PC-3 (cell line): ENCODE measurements at regions not wholly inside any gene's neighbourhood (a gene's known extent, or its start where the extent isn't known, plus 50 kb on each side); places are given as distances from the start of the nearest gene placed in this dataset.

Source experiments
- EZH2 ChIP-seq: fragments of 300-600 bp; sonication (generic); IDR thresholded peaks from one replicate; pipeline ENCODE4 v1.6.1; 2017; ENCODE audit warnings: antibody characterized with exemption, mild to moderate bottlenecking, low read length; ENCODE audit not compliant: unreplicated experiment
- EZH2phosphoT487 ChIP-seq: fragments of 300-600 bp; sonication (generic); IDR thresholded peaks from 2 replicates; pipeline ENCODE4 v1.6.1; 2018; ENCODE audit warnings: mild to moderate bottlenecking, antibody characterized with exemption, low read length, borderline replicate concordance

GRCh38 chr1:201750120-201750519, 78.8 kb upstream of the IPO9 start:
- TF ChIP-seq EZH2phosphoT487 (no peak), EZH2 (no peak)
